ENCODE measurements at regions not wholly inside any gene's neighbourhood (a gene's known extent, or its start where the extent isn't known, plus 50 kb on each side); places are given as distances from the start of the nearest gene placed in this dataset.
"Not testable (repeated sequence)": the region's sequence is repeated elsewhere in the genome, so short reads cannot be mapped to it uniquely, and the experiment has no call there.

DNA sequence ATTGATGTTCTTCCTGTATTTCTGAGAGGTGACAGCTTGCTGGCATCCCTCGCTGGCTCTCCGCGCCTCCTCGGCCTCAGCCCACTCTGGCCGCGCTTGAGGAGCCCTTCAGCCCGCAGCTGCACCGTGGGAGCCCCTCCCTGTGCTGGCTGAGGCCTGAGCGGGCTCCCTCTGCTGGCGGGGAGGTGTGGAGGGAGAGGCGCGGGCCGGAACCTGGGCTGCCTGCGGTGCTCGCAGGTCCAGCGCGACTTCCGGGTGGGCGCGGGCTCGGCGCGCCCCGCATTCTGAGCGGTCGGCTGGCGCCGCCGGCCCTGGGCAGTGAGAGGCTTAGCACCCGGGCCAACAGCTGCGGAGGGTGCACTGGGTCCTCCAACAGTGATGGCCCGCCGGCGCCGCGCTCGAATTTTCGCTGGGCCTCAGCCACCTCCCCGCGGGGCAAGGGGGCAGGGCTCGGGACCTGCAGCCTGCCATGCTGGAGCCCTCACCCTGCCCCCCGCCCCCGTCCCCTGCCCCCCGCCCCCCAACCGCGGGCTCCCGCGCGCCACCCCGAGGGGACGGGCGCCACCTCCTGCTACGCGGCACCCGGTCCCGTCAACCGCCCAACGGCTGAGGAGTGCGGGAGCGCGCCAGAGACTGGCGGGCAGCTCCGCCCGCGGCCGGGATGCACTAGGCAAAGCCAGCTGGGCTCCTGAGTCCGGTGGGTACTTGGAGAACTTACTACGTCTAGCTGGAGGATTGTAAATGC is 1353.4 kb upstream of the CDH18 start:
- H2AFZ ChIP-seq (ENCODE audit: low read depth, low read length); H4K20me1 ChIP-seq (replicated peaks; ENCODE audit: control insufficient read depth, extremely low read depth, insufficient read depth, low read length); H3K36me3 ChIP-seq (ENCODE audit: control insufficient read depth in 2 of 2, extremely low read depth in 1 of 2, insufficient read depth in 2 of 2, low read length in 2 of 2); H3K9ac ChIP-seq (replicated peaks; ENCODE audit: extremely low read depth, insufficient read depth, low read length); dilution Hi-C loops (cut with MboI; ENCODE audit: extremely low pct_ligation_motif_present, low sequenced_read_pairs); H3K27ac ChIP-seq (ENCODE audit: insufficient read depth, low read depth, low read length); DNase-seq (ENCODE audit: low read depth, low spot score); H3K4me3 ChIP-seq (replicated peaks in 1 of 3; ENCODE audit: insufficient read depth in 1 of 3, low read depth in 1 of 3, low read length in 3 of 3); H3K9me1 ChIP-seq (replicated peaks; ENCODE audit: control insufficient read depth, extremely low read depth, insufficient read depth, low read length); POLR2A ChIA-PET; H3K79me2 ChIP-seq (ENCODE audit: control insufficient read depth, insufficient read depth, low read length); FAIRE-seq; H3K4me1 ChIP-seq (ENCODE audit: control insufficient read depth, extremely low read depth, insufficient read depth, low read length); H3K4me2 ChIP-seq (ENCODE audit: insufficient read depth, low read length); BruUV-seq (replicated peaks); H3K9me3 ChIP-seq (replicated peaks; ENCODE audit: control insufficient read depth, insufficient read depth, low read length); intact Hi-C loops (cut with micrococcal nuclease); CTCF ChIA-PET; H3K27me3 ChIP-seq (ENCODE audit: control insufficient read depth in 2 of 2, insufficient read depth in 2 of 2, low read length in 2 of 2): not testable (repeated sequence)

DNA sequence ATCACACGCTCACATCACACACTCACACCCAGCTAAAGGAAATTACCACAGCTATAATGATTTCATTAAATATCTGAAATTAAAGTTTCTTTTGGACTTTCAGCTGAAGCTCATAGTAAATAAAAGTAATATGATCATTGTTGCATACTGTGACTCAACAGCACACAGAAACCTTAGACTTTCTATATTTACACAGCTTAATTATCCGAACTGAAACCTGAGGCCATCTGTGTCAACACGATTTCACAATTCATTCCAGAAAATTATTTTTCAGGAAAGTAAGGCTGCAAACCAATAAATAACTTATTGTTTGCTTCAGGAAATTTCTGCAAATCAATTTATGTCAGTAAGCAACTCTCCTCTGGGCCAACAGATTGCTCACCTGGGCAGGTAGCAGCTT is 1352.2 kb upstream of the CDH18 start:
- H3K9me1 ChIP-seq (replicated peaks; ENCODE audit: control insufficient read depth, extremely low read depth, insufficient read depth, low read length); H3K36me3 ChIP-seq (ENCODE audit: control insufficient read depth in 2 of 2, extremely low read depth in 1 of 2, insufficient read depth in 2 of 2, low read length in 2 of 2); H3K9ac ChIP-seq (replicated peaks; ENCODE audit: extremely low read depth, insufficient read depth, low read length); CTCF ChIA-PET; POLR2A ChIA-PET; H3K4me1 ChIP-seq (ENCODE audit: control insufficient read depth, extremely low read depth, insufficient read depth, low read length); BruUV-seq (replicated peaks); H3K27ac ChIP-seq (ENCODE audit: insufficient read depth, low read depth, low read length); DNase-seq (ENCODE audit: low read depth, low spot score); H3K27me3 ChIP-seq (ENCODE audit: control insufficient read depth in 2 of 2, insufficient read depth in 2 of 2, low read length in 2 of 2); H2AFZ ChIP-seq (ENCODE audit: low read depth, low read length); H3K4me2 ChIP-seq (ENCODE audit: insufficient read depth, low read length); H3K79me2 ChIP-seq (ENCODE audit: control insufficient read depth, insufficient read depth, low read length); H3K9me3 ChIP-seq (replicated peaks; ENCODE audit: control insufficient read depth, insufficient read depth, low read length); H4K20me1 ChIP-seq (replicated peaks; ENCODE audit: control insufficient read depth, extremely low read depth, insufficient read depth, low read length); dilution Hi-C loops (cut with MboI; ENCODE audit: extremely low pct_ligation_motif_present, low sequenced_read_pairs); H3K4me3 ChIP-seq (replicated peaks in 1 of 3; ENCODE audit: insufficient read depth in 1 of 3, low read depth in 1 of 3, low read length in 3 of 3); intact Hi-C loops (cut with micrococcal nuclease); FAIRE-seq: not testable (repeated sequence)

DNA sequence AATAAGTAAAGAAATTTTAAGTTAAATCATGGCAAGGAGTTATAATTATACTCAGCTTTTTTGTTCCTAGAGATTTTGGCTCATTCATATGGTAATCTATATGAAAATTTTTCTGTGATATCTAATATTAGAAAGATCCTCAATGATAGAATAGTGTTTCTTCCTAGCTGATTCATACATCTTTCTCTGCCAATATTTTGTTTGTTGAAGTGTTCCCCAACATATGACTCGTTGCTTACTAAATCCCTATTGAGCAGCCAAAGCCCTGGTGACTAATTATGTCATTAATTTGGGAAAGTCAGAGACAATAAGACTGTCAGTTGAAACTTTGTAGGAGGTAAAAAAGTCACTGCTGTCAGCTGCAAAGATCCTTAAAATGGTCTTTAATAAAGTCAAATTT is 1348.5 kb upstream of the CDH18 start:
- H3K79me2 ChIP-seq (ENCODE audit: control insufficient read depth, insufficient read depth, low read length); FAIRE-seq; H3K9ac ChIP-seq (replicated peaks; ENCODE audit: extremely low read depth, insufficient read depth, low read length); CTCF ChIA-PET; H3K36me3 ChIP-seq (ENCODE audit: control insufficient read depth in 2 of 2, extremely low read depth in 1 of 2, insufficient read depth in 2 of 2, low read length in 2 of 2); H3K4me3 ChIP-seq (replicated peaks in 1 of 3; ENCODE audit: insufficient read depth in 1 of 3, low read depth in 1 of 3, low read length in 3 of 3); intact Hi-C loops (cut with micrococcal nuclease); H3K4me2 ChIP-seq (ENCODE audit: insufficient read depth, low read length); H4K20me1 ChIP-seq (replicated peaks; ENCODE audit: control insufficient read depth, extremely low read depth, insufficient read depth, low read length); H3K27me3 ChIP-seq (ENCODE audit: control insufficient read depth in 2 of 2, insufficient read depth in 2 of 2, low read length in 2 of 2); H3K27ac ChIP-seq (ENCODE audit: insufficient read depth, low read depth, low read length); BruUV-seq (replicated peaks); H3K9me1 ChIP-seq (replicated peaks; ENCODE audit: control insufficient read depth, extremely low read depth, insufficient read depth, low read length); H2AFZ ChIP-seq (ENCODE audit: low read depth, low read length); H3K4me1 ChIP-seq (ENCODE audit: control insufficient read depth, extremely low read depth, insufficient read depth, low read length); H3K9me3 ChIP-seq (replicated peaks; ENCODE audit: control insufficient read depth, insufficient read depth, low read length); dilution Hi-C loops (cut with MboI; ENCODE audit: extremely low pct_ligation_motif_present, low sequenced_read_pairs); POLR2A ChIA-PET; DNase-seq (ENCODE audit: low read depth, low spot score): not testable (repeated sequence)

DNA sequence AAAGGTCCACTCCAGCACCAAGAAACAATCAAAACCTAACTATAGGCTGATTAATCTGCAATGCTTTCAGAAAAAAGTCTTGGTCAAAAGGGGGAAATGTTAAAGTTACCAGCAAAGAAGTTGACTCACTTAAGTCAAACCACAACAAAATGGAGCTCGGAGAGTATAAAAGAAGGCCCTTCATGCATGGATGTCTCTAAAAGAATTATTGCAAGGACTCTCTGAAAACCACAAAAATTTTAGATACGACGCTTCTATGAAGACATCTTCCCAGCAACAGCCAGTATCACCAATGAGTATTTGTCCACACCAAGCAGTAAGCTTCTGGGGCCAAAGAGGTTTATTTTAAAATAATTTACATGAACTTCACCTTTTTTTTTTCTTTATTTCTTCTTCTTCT is 1327.4 kb upstream of the CDH18 start:
- H3K9ac ChIP-seq (replicated peaks; ENCODE audit: extremely low read depth, insufficient read depth, low read length); H3K36me3 ChIP-seq (ENCODE audit: control insufficient read depth in 2 of 2, extremely low read depth in 1 of 2, insufficient read depth in 2 of 2, low read length in 2 of 2); dilution Hi-C loops (cut with MboI; ENCODE audit: extremely low pct_ligation_motif_present, low sequenced_read_pairs); H3K27ac ChIP-seq (ENCODE audit: insufficient read depth, low read depth, low read length); H3K9me1 ChIP-seq (replicated peaks; ENCODE audit: control insufficient read depth, extremely low read depth, insufficient read depth, low read length); H3K4me2 ChIP-seq (ENCODE audit: insufficient read depth, low read length); BruUV-seq (replicated peaks); H3K79me2 ChIP-seq (ENCODE audit: control insufficient read depth, insufficient read depth, low read length); H3K27me3 ChIP-seq (ENCODE audit: control insufficient read depth in 2 of 2, insufficient read depth in 2 of 2, low read length in 2 of 2); H3K4me1 ChIP-seq (ENCODE audit: control insufficient read depth, extremely low read depth, insufficient read depth, low read length); H2AFZ ChIP-seq (ENCODE audit: low read depth, low read length); FAIRE-seq; H3K9me3 ChIP-seq (replicated peaks; ENCODE audit: control insufficient read depth, insufficient read depth, low read length); H4K20me1 ChIP-seq (replicated peaks; ENCODE audit: control insufficient read depth, extremely low read depth, insufficient read depth, low read length); POLR2A ChIA-PET; H3K4me3 ChIP-seq (replicated peaks in 1 of 3; ENCODE audit: insufficient read depth in 1 of 3, low read depth in 1 of 3, low read length in 3 of 3); intact Hi-C loops (cut with micrococcal nuclease); CTCF ChIA-PET; DNase-seq (ENCODE audit: low read depth, low spot score): not testable (repeated sequence)

Measured in endothelial cell of umbilical vein (primary cell).